ENCODE measurements at regions not wholly inside any gene's neighbourhood (a gene's known extent, or its start where the extent isn't known, plus 50 kb on each side); places are given as distances from the start of the nearest gene placed in this dataset.

GRCh38 chr5:108634617-108635288, 112.9 kb upstream of the FER start:
- ATAC-seq (replicated peaks): no peak
- H3K27ac Mint-ChIP-seq: no peak overlapping the region
- H3K9me3 Mint-ChIP-seq: no peaks in the 10 kb centered on the region
- H3K36me3 Mint-ChIP-seq (ENCODE audit: low read depth): no peaks in the 10 kb centered on the region
- no peaks in the 10 kb centered on the region for H3K27me3 Mint-ChIP-seq
- H3K4me3 Mint-ChIP-seq: no peak overlapping the region
- no peaks in the 10 kb centered on the region for H3K4me1 Mint-ChIP-seq

GRCh38 chr5:108634010-108634616, 113.6 kb upstream of the FER start:
- no peaks in the 10 kb centered on the region for H3K27me3 Mint-ChIP-seq
- ATAC-seq (replicated peaks): no peak
- H3K27ac Mint-ChIP-seq: no peak overlapping the region

GRCh38 chr5:108629779-108630528, 117.7 kb upstream of the FER start:
- no peak for ATAC-seq (replicated peaks)
- no peak overlapping the region for H3K4me3 Mint-ChIP-seq
- H3K4me1 Mint-ChIP-seq: no peaks in the 10 kb centered on the region
- H3K27me3 Mint-ChIP-seq: no peaks in the 10 kb centered on the region
- H3K9me3 Mint-ChIP-seq: no peaks in the 10 kb centered on the region
- H3K27ac Mint-ChIP-seq: no peak overlapping the region
- H3K36me3 Mint-ChIP-seq (ENCODE audit: low read depth): no peaks in the 10 kb centered on the region

More at GRCh38 chr5:108634010-108634616, 113.6 kb upstream of the FER start:
- no peaks in the 10 kb centered on the region for H3K4me1 Mint-ChIP-seq
- no peaks in the 10 kb centered on the region for H3K9me3 Mint-ChIP-seq
- no peak overlapping the region for H3K4me3 Mint-ChIP-seq
- no peaks in the 10 kb centered on the region for H3K36me3 Mint-ChIP-seq (ENCODE audit: low read depth)

- Mint-ChIP-seq H3K27me3 (no peaks in the 10 kb centered on the region), H3K9me3 (no peaks in the 10 kb centered on the region), H3K4me1 (no peaks in the 10 kb centered on the region), H3K36me3 (ENCODE audit: low read depth) (no peaks in the 10 kb centered on the region), H3K4me3 (no peak overlapping the region), H3K27ac (no peak overlapping the region)
- ATAC-seq (replicated peaks): no peak
These were observed 122.0 kb upstream of the FER start for GRCh38 chr5:108625654-108626053.

- Mint-ChIP-seq H3K27ac (no peak overlapping the region), H3K4me1 (no peaks in the 10 kb centered on the region), H3K4me3 (no peak overlapping the region), H3K36me3 (ENCODE audit: low read depth) (no peaks in the 10 kb centered on the region), H3K27me3 (peaks cover 7% of the 10 kb centered on the region), H3K9me3 (no peaks in the 10 kb centered on the region)
- no peak for ATAC-seq (replicated peaks)
These were observed 123.9 kb upstream of the FER start for GRCh38 chr5:108623826-108624225.

GRCh38 chr5:108620516-108620915, 127.2 kb upstream of the FER start:
- Mint-ChIP-seq H3K36me3 (ENCODE audit: low read depth) (no peaks in the 10 kb centered on the region), H3K9me3 (no peaks in the 10 kb centered on the region), H3K27me3 (peaks cover 13% of the 10 kb centered on the region), H3K4me3 (no peak overlapping the region), H3K4me1 (no peaks in the 10 kb centered on the region), H3K27ac (no peak overlapping the region)
- no peak for ATAC-seq (replicated peaks)

- Mint-ChIP-seq H3K27ac (no peak overlapping the region), H3K4me1 (no peaks in the 10 kb centered on the region), H3K4me3 (no peak overlapping the region), H3K36me3 (ENCODE audit: low read depth) (no peaks in the 10 kb centered on the region), H3K27me3 (peaks cover 14% of the 10 kb centered on the region), H3K9me3 (no peaks in the 10 kb centered on the region)
- no peak for ATAC-seq (replicated peaks)
These were observed 127.9 kb upstream of the FER start for GRCh38 chr5:108619815-108620214.

GRCh38 chr5:108617467-108618435, 129.9 kb upstream of the FER start:
- H3K27me3 Mint-ChIP-seq: peaks cover 17% of the 10 kb centered on the region
- H3K4me3 Mint-ChIP-seq: no peak overlapping the region
- no peak for ATAC-seq (replicated peaks)
- no peaks in the 10 kb centered on the region for H3K9me3 Mint-ChIP-seq
- no peaks in the 10 kb centered on the region for H3K4me1 Mint-ChIP-seq
- no peak overlapping the region for H3K27ac Mint-ChIP-seq
- no peaks in the 10 kb centered on the region for H3K36me3 Mint-ChIP-seq (ENCODE audit: low read depth)

GRCh38 chr5:108615216-108615615, 132.5 kb upstream of the FER start:
- H3K36me3 Mint-ChIP-seq (ENCODE audit: low read depth): no peaks in the 10 kb centered on the region
- ATAC-seq (replicated peaks): no peak
- no peak overlapping the region for H3K27ac Mint-ChIP-seq
- no peaks in the 10 kb centered on the region for H3K4me1 Mint-ChIP-seq
- H3K27me3 Mint-ChIP-seq: peaks cover 21% of the 10 kb centered on the region
- H3K4me3 Mint-ChIP-seq: no peak overlapping the region
- no peaks in the 10 kb centered on the region for H3K9me3 Mint-ChIP-seq

- no peak for ATAC-seq (replicated peaks)
- Mint-ChIP-seq H3K27ac (no peak overlapping the region), H3K4me3 (no peak overlapping the region), H3K36me3 (ENCODE audit: low read depth) (no peaks in the 10 kb centered on the region), H3K4me1 (no peaks in the 10 kb centered on the region), H3K27me3 (peaks cover 6% of the 10 kb centered on the region), H3K9me3 (no peaks in the 10 kb centered on the region)
These were observed 140.3 kb upstream of the FER start for GRCh38 chr5:108607421-108607820.

- Mint-ChIP-seq H3K4me3 (no peak overlapping the region), H3K27me3 (peaks cover 3% of the 10 kb centered on the region), H3K27ac (no peak overlapping the region), H3K9me3 (no peaks in the 10 kb centered on the region), H3K4me1 (no peaks in the 10 kb centered on the region), H3K36me3 (ENCODE audit: low read depth) (no peaks in the 10 kb centered on the region)
- ATAC-seq (replicated peaks): no peak
These were observed 141.5 kb upstream of the FER start for GRCh38 chr5:108606185-108606584.

GRCh38 chr5:108602830-108603229, 144.9 kb upstream of the FER start:
- no peak overlapping the region for H3K4me3 Mint-ChIP-seq
- ATAC-seq (replicated peaks): no peak
- no peaks in the 10 kb centered on the region for H3K4me1 Mint-ChIP-seq
- H3K27ac Mint-ChIP-seq: no peak overlapping the region
- H3K27me3 Mint-ChIP-seq: peaks cover 6% of the 10 kb centered on the region
- no peaks in the 10 kb centered on the region for H3K9me3 Mint-ChIP-seq
- no peaks in the 10 kb centered on the region for H3K36me3 Mint-ChIP-seq (ENCODE audit: low read depth)

GRCh38 chr5:108590799-108591198, 156.9 kb upstream of the FER start:
- Mint-ChIP-seq H3K4me1 (no peaks in the 10 kb centered on the region), H3K4me3 (no peak overlapping the region), H3K9me3 (peaks cover 4% of the 10 kb centered on the region), H3K27ac (no peak overlapping the region), H3K27me3 (peaks cover 18% of the 10 kb centered on the region), H3K36me3 (ENCODE audit: low read depth) (no peaks in the 10 kb centered on the region)
- ATAC-seq (replicated peaks): no peak

- no peak overlapping the region for H3K4me3 Mint-ChIP-seq
- H3K36me3 Mint-ChIP-seq (ENCODE audit: low read depth): no peaks in the 10 kb centered on the region
- H3K27me3 Mint-ChIP-seq: peaks cover 23% of the 10 kb centered on the region
These were observed 159.4 kb upstream of the FER start for GRCh38 chr5:108588323-108588722.

More at GRCh38 chr5:108588323-108588722, 159.4 kb upstream of the FER start:
- Mint-ChIP-seq H3K4me1 (no peaks in the 10 kb centered on the region), H3K27ac (no peak overlapping the region), H3K9me3 (peaks cover 4% of the 10 kb centered on the region)
- no peak for ATAC-seq (replicated peaks)

All from activated T-helper 17 cell treated with anti-CD3 and anti-CD28 coated beads, Interleukin-2, amount 50 U/mL, for 72 hours (primary cell).